HCT116 (cell line): ENCODE measurements at regions not wholly inside any gene's neighbourhood (a gene's known extent, or its start where the extent isn't known, plus 50 kb on each side); places are given as distances from the start of the nearest gene placed in this dataset.

Experiments
- ATAC-seq: fragments of 200-7000 bp; cut with Tn5 transposase; 2 replicates; pipeline ENCODE4 v1.9.1; 2020; ENCODE audit warnings: mild to moderate bottlenecking, moderate library complexity
- BruUV-seq: library from RNA; stranded (reverse); fragments of 400-500 nt; replicated peaks from 2 replicates; lab custom pipeline; 2021; lab: Mats Ljungman, UMichigan
- CTCF ChIA-PET: fragments of 300-600 bp; sonication (Branson Sonifier 250); formaldehyde crosslinking; loops from one replicate; lab custom pipeline; 2021; ENCODE audit warnings: antibody characterized with exemption; lab: Charles Lee
- POLR2A ChIA-PET: fragments of 300-600, 350-600 bp; sonication (Branson Sonifier 250); formaldehyde crosslinking; loops from one replicate; lab custom pipeline; 2021; ENCODE audit warnings: antibody characterized with exemption; lab: Charles Lee
- RAD21 ChIA-PET, 2 experiments: fragments of 300-600 bp; sonication (Branson Sonifier 250); formaldehyde crosslinking; loops; one replicate each; lab custom pipeline; 2023; ENCODE audit warnings: low total read pairs in 2 of 2; ENCODE audit not compliant: uncharacterized antibody in 2 of 2, unreplicated experiment in 2 of 2, low non-redundant PET in 1 of 2; lab: Charles Lee
- DNase-seq: peaks from one replicate; pipeline ENCODE4 v3.0.0-alpha.2; 2010; ENCODE audit warnings: low read depth, low spot score
- H2AFZ ChIP-seq: fragments of 200-600 bp; shearing (Covaris generic), sonication (generic); 2 replicates; pipeline ENCODE4 v1.6.1; 2017; ENCODE audit warnings: low read depth, mixed run types, mixed read lengths, antibody characterized with exemption, low read length; ENCODE audit not compliant: poor library complexity, severe bottlenecking
- H3K27ac ChIP-seq: 2 replicates; pipeline ENCODE4 v1.5.1; 2012; ENCODE audit warnings: low read depth, low read length
- H3K27me3 ChIP-seq: fragments of 200-600 bp; sonication (generic); 2 replicates; pipeline ENCODE4 v1.6.1; 2016; ENCODE audit warnings: mixed run types, low read length, mixed read lengths; ENCODE audit not compliant: insufficient read depth
- H3K36me3 ChIP-seq, 2 experiments: fragments of 200-500 bp in 1 of 2; fragments of 200-600 bp in 1 of 2; sonication (Bioruptor generic) in 1 of 2; sonication (generic) in 1 of 2; 2 replicates each; pipeline versions ENCODE4 v1.5.1 to v1.6.1; 2014 to 2016; ENCODE audit warnings: low read length in 2 of 2, inconsistent platforms in 1 of 2, mixed read lengths in 1 of 2, mixed run types in 1 of 2; ENCODE audit not compliant: insufficient read depth in 2 of 2, control insufficient read depth in 1 of 2
- H3K4me1 ChIP-seq, 2 experiments: fragments of 200-600 bp in 1 of 2; sonication (generic) in 1 of 2; 2 replicates each; pipeline versions ENCODE4 v1.5.1 to v1.6.1; 2012 to 2017; ENCODE audit warnings: low read length in 2 of 2, inconsistent platforms in 1 of 2, mild to moderate bottlenecking in 1 of 2, mixed read lengths in 1 of 2, mixed run types in 1 of 2, moderate library complexity in 1 of 2; ENCODE audit not compliant: insufficient read depth in 2 of 2, control insufficient read depth in 1 of 2
- H3K4me2 ChIP-seq: fragments of 200-600 bp; sonication (generic); 2 replicates; pipeline ENCODE4 v1.6.1; 2017; ENCODE audit warnings: mixed run types, low read length, mixed read lengths
- H3K4me3 ChIP-seq, 2 experiments: fragments of 200-600 bp in 1 of 2; sonication (generic) in 1 of 2; replicated peaks in 1 of 2; 2 replicates each; pipeline ENCODE4 v1.5.1; 2011 to 2016; ENCODE audit warnings: low read length in 2 of 2, control low read depth in 1 of 2, low read depth in 1 of 2, mild to moderate bottlenecking in 1 of 2, mixed read lengths in 1 of 2, mixed run types in 1 of 2
- H3K79me2 ChIP-seq: fragments of 200-600 bp; sonication (generic); 2 replicates; pipeline ENCODE4 v1.6.1; 2017; ENCODE audit warnings: mild to moderate bottlenecking, mixed run types, low read length, moderate library complexity, mixed read lengths; ENCODE audit not compliant: insufficient read depth
- H3K9ac ChIP-seq: fragments of 200-600 bp; sonication (generic); 2 replicates; pipeline ENCODE4 v1.6.1; 2016; ENCODE audit warnings: low read length, mixed read lengths
- H3K9me2 ChIP-seq: fragments of 200-600 bp; sonication (generic), shearing (Covaris generic); 2 replicates; pipeline ENCODE4 v1.6.1; 2017; ENCODE audit warnings: mixed run types, mild to moderate bottlenecking, moderate library complexity; ENCODE audit not compliant: insufficient read depth
- H3K9me3 ChIP-seq, 2 experiments: fragments of 200-500 bp in 1 of 2; fragments of 200-600 bp in 1 of 2; sonication (Bioruptor generic) in 1 of 2; sonication (generic) in 1 of 2; 2 replicates each; pipeline ENCODE4 v1.6.1; 2014 to 2017; ENCODE audit warnings: low read length in 2 of 2, mixed read lengths in 2 of 2, inconsistent platforms in 1 of 2, low read depth in 1 of 2, mild to moderate bottlenecking in 1 of 2, mixed run types in 1 of 2, moderate library complexity in 1 of 2; ENCODE audit not compliant: control insufficient read depth in 1 of 2, insufficient read depth in 1 of 2
- H4K20me1 ChIP-seq: fragments of 200-600 bp; sonication (generic), shearing (Covaris generic); 2 replicates; pipeline ENCODE4 v1.6.1; 2017; ENCODE audit warnings: mixed run types, mild to moderate bottlenecking, moderate library complexity; ENCODE audit not compliant: insufficient read depth
- CBX3 ChIP-seq: IDR thresholded peaks from 2 replicates; pipeline ENCODE4 v1.6.1; 2012; ENCODE audit warnings: low read depth
- EGR1 ChIP-seq: IDR thresholded peaks from 2 replicates; pipeline ENCODE4 v1.6.1; 2012; ENCODE audit warnings: low read depth
- EZH2phosphoT487 ChIP-seq: fragments of 200-600 bp; IDR thresholded peaks from 2 replicates; pipeline ENCODE4 v1.6.1; 2018; ENCODE audit warnings: antibody characterized with exemption, borderline replicate concordance
- FOSL1 ChIP-seq: IDR thresholded peaks from 2 replicates; pipeline ENCODE4 v1.6.1; 2012; ENCODE audit warnings: low read depth
- JUND ChIP-seq: IDR thresholded peaks from 2 replicates; pipeline ENCODE4 v1.6.1; 2012
- POLR2A ChIP-seq: IDR thresholded peaks from 2 replicates; pipeline ENCODE4 v1.7.0; 2011; ENCODE audit warnings: borderline replicate concordance; ENCODE audit not compliant: insufficient read depth, insufficient read length; ENCODE audit errors: extremely low read depth
- POLR2AphosphoS5 ChIP-seq: IDR thresholded peaks from 2 replicates; pipeline ENCODE4 v1.6.1; 2011; ENCODE audit warnings: mild to moderate bottlenecking, low read depth, low read length, moderate library complexity
- RAD21 ChIP-seq: IDR thresholded peaks from 2 replicates; pipeline ENCODE4 v1.6.1; 2012; ENCODE audit warnings: low read depth, mild to moderate bottlenecking
- SP1 ChIP-seq: IDR thresholded peaks from 2 replicates; pipeline ENCODE4 v1.6.1; 2012; ENCODE audit warnings: low read depth
- SRF ChIP-seq: IDR thresholded peaks from 2 replicates; pipeline ENCODE4 v1.6.1; 2012; ENCODE audit warnings: low read depth
- ZBTB33 ChIP-seq: IDR thresholded peaks from 2 replicates; pipeline ENCODE4 v1.6.1; 2011; ENCODE audit warnings: mild to moderate bottlenecking, low read length, moderate library complexity; ENCODE audit not compliant: insufficient replicate concordance; ENCODE audit errors: extremely low read depth
- ZFX ChIP-seq: fragments of 450-650 bp; IDR thresholded peaks from 2 replicates; pipeline ENCODE4 v1.6.1; 2017
- intact Hi-C: fragments of 100-400 bp; cut with micrococcal nuclease; formaldehyde crosslinking; loops from 2 replicates; pipeline ENCODE4 v1.10.0; 2022
- TF ChIP-seq, protein P1 (sequence below): IDR thresholded peaks from 2 replicates; pipeline ENCODE4 v1.6.1; 2012

- BruUV-seq: no TSS peak
- RAD21 ChIA-PET: no interaction called here
- no peaks in the 10 kb centered on the region for H3K9me3 ChIP-seq
- H4K20me1 ChIP-seq: no peaks in the 10 kb centered on the region
- CTCF ChIA-PET: no interaction called here
- no peaks in the 10 kb centered on the region for H3K36me3 ChIP-seq
- H3K79me2 ChIP-seq: no peaks in the 10 kb centered on the region
- POLR2A ChIA-PET: no interaction called here
- H3K4me2 ChIP-seq: no peak overlapping the region
- no peak overlapping the region for H3K9ac ChIP-seq
- H3K27ac ChIP-seq: no peak overlapping the region
- H3K4me1 ChIP-seq: no peaks in the 10 kb centered on the region
- no peak overlapping the region for H3K4me3 ChIP-seq
- no peak for ATAC-seq
- intact Hi-C loops: no loop called here
- H3K9me2 ChIP-seq: no peaks in the 10 kb centered on the region
- no peak overlapping the region for H2AFZ ChIP-seq
- TF ChIP-seq ZBTB33 (no peak), EGR1 (no peak), ZFX (no peak), RAD21 (no peak), JUND (no peak), SP1 (no peak), POLR2AphosphoS5 (no peak), FOSL1 (no peak), EZH2phosphoT487 (no peak), CBX3 (no peak), SRF (no peak), POLR2A (no peak)
- TF ChIP-seq, protein P1, sequence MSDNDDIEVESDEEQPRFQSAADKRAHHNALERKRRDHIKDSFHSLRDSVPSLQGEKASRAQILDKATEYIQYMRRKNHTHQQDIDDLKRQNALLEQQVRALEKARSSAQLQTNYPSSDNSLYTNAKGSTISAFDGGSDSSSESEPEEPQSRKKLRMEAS: no peak
- TF ChIP-seq, all 23 proteins: peak for 0
- H3K27me3 ChIP-seq: no peaks in the 10 kb centered on the region
- no peak for DNase-seq
Measured at GRCh38 chr2:138213624-138214023, 249.4 kb downstream of the HNMT start.
